B cell (primary cell): ENCODE measurements at regions not wholly inside any gene's neighbourhood (a gene's known extent, or its start where the extent isn't known, plus 50 kb on each side); places are given as distances from the start of the nearest gene placed in this dataset.

Source experiments
- ATAC-seq: fragments of 200-7000 bp; cut with Tn5 transposase; one replicate; pipeline ENCODE4 v1.10.0; 2021; ENCODE audit warnings: low read depth, mild to moderate bottlenecking, moderate number of reproducible peaks, moderate library complexity
- CTCF ChIA-PET: fragments of 350-600 bp; sonication (Branson Sonifier 250); formaldehyde crosslinking; loops from one replicate; lab custom pipeline; 2021; ENCODE audit warnings: antibody characterized with exemption, inconsistent platforms; lab: Charles Lee
- POLR2A ChIA-PET: fragments of 350-600 bp; sonication (Branson Sonifier 250); formaldehyde crosslinking; loops from one replicate; lab custom pipeline; 2021; ENCODE audit warnings: antibody characterized with exemption; lab: Charles Lee
- DNase-seq: peaks from one replicate; pipeline ENCODE4 v3.0.0; 2013
- H2AFZ ChIP-seq: 2 replicates; pipeline ENCODE4 v1.6.1; 2012; ENCODE audit warnings: mild to moderate bottlenecking, low read depth, low read length; ENCODE audit not compliant: insufficient read depth, poor library complexity, severe bottlenecking
- H3K27ac ChIP-seq, 2 donors: 1 replicate in 1 of 2; 2 replicates in 1 of 2; pipeline ENCODE4 v1.5.1; 2012 to 2013; ENCODE audit warnings: low read length in 2 of 2, mild to moderate bottlenecking in 2 of 2, moderate library complexity in 1 of 2
- H3K27me3 ChIP-seq, 4 experiments: fragments of 200-600 bp in 1 of 4; sonication (generic) in 1 of 4; replicated peaks in 1 of 4; 1 replicate in 2 of 4; 2 replicates in 2 of 4; pipeline versions ENCODE4 v1.6.1 to v1.7.0; 2013 to 2016; ENCODE audit warnings: low read length in 3 of 4, mild to moderate bottlenecking in 2 of 4, mixed read lengths in 1 of 4, moderate library complexity in 1 of 4; ENCODE audit not compliant: insufficient read depth in 4 of 4, control insufficient read depth in 3 of 4; ENCODE audit errors: control extremely low read depth in 1 of 4
- H3K36me3 ChIP-seq, 2 experiments: replicated peaks in 1 of 2; 1 replicate in 1 of 2; 2 replicates in 1 of 2; pipeline versions ENCODE4 v1.6.1 to v1.7.1; 2013; ENCODE audit warnings: low read length in 1 of 2; ENCODE audit not compliant: insufficient read depth in 2 of 2, control insufficient read depth in 1 of 2; ENCODE audit errors: control extremely low read depth in 1 of 2, extremely low read depth in 1 of 2
- H3K4me1 ChIP-seq, 2 donors: fragments of 200-600 bp in 1 of 2; sonication (generic) in 1 of 2; 1 replicate in 1 of 2; 2 replicates in 1 of 2; pipeline versions ENCODE4 v1.5.1 to v1.6.1; 2013 to 2017; ENCODE audit warnings: low read length in 2 of 2; ENCODE audit not compliant: control insufficient read depth in 2 of 2, insufficient read depth in 2 of 2
- H3K4me2 ChIP-seq: replicated peaks from 2 replicates; pipeline ENCODE3; 2012; ENCODE audit warnings: mild to moderate bottlenecking, low read depth, low read length; ENCODE audit not compliant: poor library complexity, severe bottlenecking
- H3K4me3 ChIP-seq, 5 experiments: fragments of 200-600 bp in 1 of 5; sonication (generic) in 1 of 5; 1 replicate in 3 of 5; 2 replicates in 2 of 5; pipeline versions ENCODE4 v1.5.1 to v1.7.0; 2011 to 2016; ENCODE audit warnings: low read length in 4 of 5, mild to moderate bottlenecking in 4 of 5, low read depth in 2 of 5, control low read depth in 1 of 5, moderate library complexity in 1 of 5; ENCODE audit not compliant: insufficient read depth in 1 of 5; ENCODE audit errors: control extremely low read depth in 1 of 5, extremely low read depth in 1 of 5
- H3K79me2 ChIP-seq: fragments of 200-600 bp; sonication (generic); one replicate; pipeline ENCODE4 v1.6.0; 2016; ENCODE audit warnings: low read length; ENCODE audit not compliant: control insufficient read depth, insufficient read depth
- H3K9ac ChIP-seq: fragments of 200-600 bp; sonication (generic); 2 replicates; pipeline ENCODE4 v1.6.1; 2017; ENCODE audit warnings: mild to moderate bottlenecking, low read length, moderate library complexity
- H3K9me3 ChIP-seq, 3 donors: one replicate each; pipeline versions ENCODE4 v1.6.1 to v1.7.1; 2013; ENCODE audit warnings: low read length in 2 of 3; ENCODE audit not compliant: control insufficient read depth in 2 of 3, insufficient read depth in 1 of 3; ENCODE audit errors: control extremely low read depth in 1 of 3
- H4K20me1 ChIP-seq: 2 replicates; pipeline ENCODE4 v1.6.0; 2012; ENCODE audit warnings: mild to moderate bottlenecking, low read length; ENCODE audit not compliant: insufficient read depth, control insufficient read depth, poor library complexity, severe bottlenecking
- H3K27ac Mint-ChIP-seq: one replicate; pipeline ENCODE4 v1.8.0; 2021; ENCODE audit warnings: mixed read lengths
- H3K27me3 Mint-ChIP-seq: one replicate; pipeline ENCODE4 v1.8.0; 2021; ENCODE audit warnings: mixed read lengths
- H3K4me1 Mint-ChIP-seq: one replicate; pipeline ENCODE4 v1.8.0; 2021; ENCODE audit warnings: mixed read lengths
- H3K4me3 Mint-ChIP-seq: one replicate; pipeline ENCODE4 v1.8.0; 2021; ENCODE audit warnings: mixed read lengths
- H3K9me3 Mint-ChIP-seq: one replicate; pipeline ENCODE4 v1.8.0; 2022; ENCODE audit warnings: mixed read lengths; ENCODE audit not compliant: insufficient read depth
- CTCF ChIP-seq: fragments of 200-600 bp; IDR thresholded peaks from one replicate; pipeline ENCODE4 v1.8.0; 2022; ENCODE audit warnings: antibody characterized with exemption, mild to moderate bottlenecking
- EZH2 ChIP-seq: IDR thresholded peaks from 2 replicates; pipeline ENCODE4 v1.6.1; 2012; ENCODE audit warnings: borderline replicate concordance, low read depth, mild to moderate bottlenecking, moderate library complexity, low read length; ENCODE audit not compliant: insufficient read depth, poor library complexity, severe bottlenecking
- WGBS: methylation state at CpG from one replicate; pipeline ENCODE4 v1.1.5; 2013; ENCODE audit warnings: missing lambda C conversion rate; ENCODE audit not compliant: insufficient coverage; 5-methylcytosine and 5-hydroxymethylcytosine counted together
- intact Hi-C: fragments of 100-400 bp; cut with micrococcal nuclease; formaldehyde crosslinking; loops from one replicate; pipeline ENCODE4 v1.10.0; 2022

GRCh38 chr1:96376846-96377245, 344.7 kb upstream of the PTBP2 start:
- Histone ChIP-seq H3K79me2 (no peaks in the 10 kb centered on the region), H3K27ac (no peak overlapping the region), H3K4me3 (no peak overlapping the region), H4K20me1 (no peaks in the 10 kb centered on the region), H3K4me2 (no peak overlapping the region), H3K4me1 (no peaks in the 10 kb centered on the region), H3K36me3 (no peaks in the 10 kb centered on the region), H3K27me3 (no peaks in the 10 kb centered on the region), H3K9ac (no peak overlapping the region), H2AFZ (no peak overlapping the region), H3K9me3 (peaks cover 0 to 5% (median 0%) of the 10 kb centered on the region in 3 donors)
- intact Hi-C loops = no loop called here
- no peaks in the 10 kb centered on the region for H3K4me1 Mint-ChIP-seq
- H3K27ac Mint-ChIP-seq = no peak overlapping the region
- ChIA-PET POLR2A (no interaction called here), CTCF (no interaction called here)
- peaks cover 2% of the 10 kb centered on the region for H3K9me3 Mint-ChIP-seq
- no peaks in the 10 kb centered on the region for H3K27me3 Mint-ChIP-seq
- TF ChIP-seq EZH2 = no peak
- TF ChIP-seq CTCF = no peak
- ATAC-seq (no peak), DNase-seq (no peak)
- H3K4me3 Mint-ChIP-seq = no peak overlapping the region
- WGBS = 63% methylated on average over 1 of the region's 1 CpG

- no peaks in the 10 kb centered on the region for H3K36me3 ChIP-seq
- H3K9me3 Mint-ChIP-seq = peaks cover 4% of the 10 kb centered on the region
- ATAC-seq (no peak), DNase-seq (no peak)
- no peak overlapping the region for H2AFZ ChIP-seq
- intact Hi-C loops = no loop called here
- no peak overlapping the region for H3K9ac ChIP-seq
- POLR2A ChIA-PET = no interaction called here
- TF ChIP-seq CTCF (no peak), EZH2 (no peak)
- H3K4me3 ChIP-seq = no peak overlapping the region
- H3K79me2 ChIP-seq = no peaks in the 10 kb centered on the region
- CTCF ChIA-PET = no interaction called here
- no peak overlapping the region for H3K27ac Mint-ChIP-seq
- H3K9me3 ChIP-seq = peaks cover 0 to 1% (median 0%) of the 10 kb centered on the region in 3 donors
- no peaks in the 10 kb centered on the region for H3K4me1 ChIP-seq
- H3K27me3 ChIP-seq = no peaks in the 10 kb centered on the region
- no peak overlapping the region for H3K4me3 Mint-ChIP-seq
- no peaks in the 10 kb centered on the region for H4K20me1 ChIP-seq
- H3K27ac ChIP-seq = no peak overlapping the region
- no peaks in the 10 kb centered on the region for H3K4me1 Mint-ChIP-seq
- WGBS = no CpG with 5 or more reads among the region's 2 CpGs
- no peaks in the 10 kb centered on the region for H3K27me3 Mint-ChIP-seq
- no peak overlapping the region for H3K4me2 ChIP-seq
These were observed 337.0 kb upstream of the PTBP2 start for GRCh38 chr1:96384611-96385010.
